Fibroblast of the aortic adventitia (primary cell): ENCODE measurements at regions not wholly inside any gene's neighbourhood (a gene's known extent, or its start where the extent isn't known, plus 50 kb on each side); places are given as distances from the start of the nearest gene placed in this dataset.
"Not testable (repeated sequence)": the region's sequence is repeated elsewhere in the genome, so short reads cannot be mapped to it uniquely, and the experiment has no call there.

ENCODE experiments used
- DNase-seq: peaks from one replicate; pipeline ENCODE4 v3.0.0-alpha.2; 2010; ENCODE audit warnings: low read depth
- H3K4me3 ChIP-seq: 2 replicates; pipeline ENCODE4 v1.5.1; 2011; ENCODE audit warnings: low read depth, mild to moderate bottlenecking, control low read depth, low read length, moderate library complexity
- CTCF ChIP-seq: IDR thresholded peaks from 2 replicates; pipeline ENCODE4 v1.5.1; 2011; ENCODE audit warnings: mild to moderate bottlenecking, low read length, control low read depth, inconsistent platforms; ENCODE audit not compliant: insufficient read depth

GRCh38 chr5:159497221-159497620, 166.9 kb upstream of the IL12B start:
- no peak for TF ChIP-seq CTCF
- no peak overlapping the region for H3K4me3 ChIP-seq
- DNase-seq = peak; percentile 13

GRCh38 chr5:159498630-159499029, 168.3 kb upstream of the IL12B start:
- DNase-seq = no peak

DNA sequence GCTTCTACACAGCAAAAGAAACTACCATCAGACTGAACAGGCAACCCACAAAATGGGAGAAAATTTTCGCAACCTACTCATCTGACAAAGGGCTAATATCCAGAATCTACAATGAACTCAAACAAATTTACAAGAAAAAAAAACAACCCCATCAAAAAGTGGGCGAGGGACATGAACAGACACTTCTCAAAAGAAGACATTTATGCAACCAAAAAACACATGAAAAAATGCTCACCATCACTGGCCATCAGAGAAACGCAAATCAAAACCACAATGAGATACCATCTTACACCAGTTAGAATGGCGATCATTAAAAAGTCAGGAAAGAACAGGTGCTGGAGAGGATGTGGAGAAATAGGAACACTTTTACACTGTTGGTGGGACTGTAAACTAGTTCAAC, 171.8 kb upstream of the IL12B start:
- H3K4me3 ChIP-seq, DNase-seq: not testable (repeated sequence)

More at GRCh38 chr5:159498630-159499029, 168.3 kb upstream of the IL12B start:
- H3K4me3 ChIP-seq = no peak overlapping the region
- no peak for TF ChIP-seq CTCF

- no peak for DNase-seq
- no peak overlapping the region for H3K4me3 ChIP-seq
- no peak for TF ChIP-seq CTCF
These were observed 172.9 kb upstream of the IL12B start for GRCh38 chr5:159503236-159503635.

DNA sequence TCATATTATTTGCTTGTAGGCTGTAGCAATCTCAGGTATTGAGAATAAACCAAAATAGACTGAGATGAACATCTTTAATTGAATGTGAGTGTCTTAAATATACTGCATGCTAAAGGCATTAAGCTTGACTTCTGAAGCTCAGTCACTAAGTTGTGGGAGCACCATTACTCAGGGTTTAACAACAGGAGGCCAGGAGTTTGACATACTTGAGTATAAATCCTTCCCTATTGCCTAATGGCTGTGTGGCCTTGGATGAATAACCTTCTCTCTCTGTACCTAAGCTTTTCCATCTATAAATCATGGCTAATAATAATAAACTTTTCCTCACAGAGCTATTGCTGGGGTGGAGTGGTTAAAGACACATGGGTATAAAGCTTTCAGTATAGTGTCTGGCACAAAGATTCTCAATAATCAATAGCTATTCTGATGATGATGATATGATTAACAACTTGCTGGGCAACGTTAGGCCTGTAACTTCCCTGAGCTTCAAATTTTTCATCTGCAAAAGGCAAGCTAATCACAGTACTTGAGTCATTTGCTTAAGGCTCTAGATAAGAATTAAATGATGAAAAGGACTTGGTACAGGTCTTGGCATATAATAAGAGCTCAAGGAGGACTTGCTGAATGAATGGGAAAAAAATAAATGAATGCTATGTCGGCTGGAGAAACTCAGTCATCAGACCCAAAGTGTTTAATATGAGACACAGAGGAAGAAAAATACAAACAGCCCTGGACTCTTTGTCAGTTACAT, 174.0 kb upstream of the IL12B start:
- H3K4me3 ChIP-seq = no peak overlapping the region
- TF ChIP-seq CTCF = no peak
- peak; percentile 44 for DNase-seq

GRCh38 chr5:159504857-159505304, 174.6 kb upstream of the IL12B start:
- no peak overlapping the region for H3K4me3 ChIP-seq
- TF ChIP-seq CTCF = no peak

GRCh38 chr5:159507055-159507454, 176.8 kb upstream of the IL12B start:
- no peak overlapping the region for H3K4me3 ChIP-seq
- no peak for DNase-seq
- no peak for TF ChIP-seq CTCF

More at GRCh38 chr5:159504857-159505304, 174.6 kb upstream of the IL12B start:
- peak; percentile 83 for DNase-seq
